Vagina (tissue), 2 donors: ENCODE measurements at regions not wholly inside any gene's neighbourhood (a gene's known extent, or its start where the extent isn't known, plus 50 kb on each side); places are given as distances from the start of the nearest gene placed in this dataset.
"Not testable (repeated sequence)": the region's sequence is repeated elsewhere in the genome, so short reads cannot be mapped to it uniquely, and the experiment has no call there.

Experiments
- DNase-seq, 2 donors: peaks; one replicate each; pipeline ENCODE4 v3.0.0-alpha.2; 2017; ENCODE audit errors: extremely low spot score in 2 of 2
- H3K27ac ChIP-seq: fragments of 200-600 bp; sonication (generic); one replicate; pipeline ENCODE4 v1.5.1; 2019
- H3K27me3 ChIP-seq: fragments of 200-600 bp; sonication (generic); one replicate; pipeline ENCODE4 v1.5.1; 2019
- H3K36me3 ChIP-seq, 2 donors: fragments of 200-600 bp; sonication (generic); one replicate each; pipeline ENCODE4 v1.5.1; 2017 to 2019
- H3K4me1 ChIP-seq: fragments of 200-600 bp; sonication (generic); one replicate; pipeline ENCODE4 v1.5.1; 2019
- H3K4me3 ChIP-seq, 2 donors: fragments of 200-600 bp; sonication (generic); 1 replicate in 1 of 2; 2 replicates in 1 of 2; pipeline ENCODE4 v1.5.1; 2016 to 2019
- H3K9me3 ChIP-seq: fragments of 200-600 bp; sonication (generic); one replicate; pipeline ENCODE4 v1.5.1; 2019
- POLR2A ChIP-seq, 2 donors: fragments of 450-650 bp; IDR thresholded peaks; one replicate each; pipeline ENCODE4 v1.6.1; 2017; ENCODE audit warnings: antibody characterized with exemption in 2 of 2, mild to moderate bottlenecking in 2 of 2, moderate library complexity in 2 of 2
- POLR2AphosphoS5 ChIP-seq, 2 donors: sonication (generic); formaldehyde crosslinking; IDR thresholded peaks; one replicate each; pipeline ENCODE4 v1.9.0; 2017; ENCODE audit warnings: antibody characterized with exemption in 2 of 2, mild to moderate bottlenecking in 2 of 2, low read depth in 1 of 2; ENCODE audit not compliant: insufficient read depth in 1 of 2
- intact Hi-C: fragments of 100-400 bp; cut with DNase I; formaldehyde crosslinking; loops from one replicate; pipeline ENCODE4 v1.15.1; 2023
- TF ChIP-seq, protein P1 (sequence below), 3 experiments: fragments of 450-650 bp in 2 of 3; fragments of 200-600 bp in 1 of 3; sonication (generic) in 1 of 3; IDR thresholded peaks; one replicate each; pipeline ENCODE4 v1.5.1; 2017 to 2019; ENCODE audit warnings: antibody characterized with exemption in 3 of 3, mild to moderate bottlenecking in 2 of 3, moderate library complexity in 2 of 3

DNA sequence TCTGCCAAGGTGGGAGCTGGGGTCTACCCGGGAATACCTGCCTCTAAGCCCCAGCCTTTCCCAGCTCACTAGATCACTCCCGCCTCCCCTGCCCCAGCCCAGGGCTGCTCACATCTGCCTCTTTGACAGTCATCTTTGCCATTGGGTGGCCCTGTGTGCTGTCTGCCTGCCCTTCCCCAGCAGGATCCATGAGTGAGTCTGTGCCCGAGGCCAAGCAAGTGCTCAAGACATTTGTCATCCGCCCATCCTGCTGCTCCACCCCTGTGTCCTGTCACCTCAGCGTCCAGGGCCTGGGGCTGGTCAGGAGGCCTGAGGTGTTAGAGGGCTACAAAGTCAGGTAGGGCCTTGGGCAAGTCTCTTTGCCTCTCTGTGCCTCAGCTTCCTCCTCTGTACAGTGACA is 89.4 kb downstream of the LSM3 start:
- H3K27ac ChIP-seq: no peak overlapping the region
- TF ChIP-seq POLR2A (IDR thresholded peaks at IDR 0.05) (no peak), POLR2AphosphoS5 (IDR thresholded peaks at IDR 0.05; ENCODE audit: insufficient read depth in 1 of 2, low read depth in 1 of 2) (no peak)
- TF ChIP-seq, protein P1, sequence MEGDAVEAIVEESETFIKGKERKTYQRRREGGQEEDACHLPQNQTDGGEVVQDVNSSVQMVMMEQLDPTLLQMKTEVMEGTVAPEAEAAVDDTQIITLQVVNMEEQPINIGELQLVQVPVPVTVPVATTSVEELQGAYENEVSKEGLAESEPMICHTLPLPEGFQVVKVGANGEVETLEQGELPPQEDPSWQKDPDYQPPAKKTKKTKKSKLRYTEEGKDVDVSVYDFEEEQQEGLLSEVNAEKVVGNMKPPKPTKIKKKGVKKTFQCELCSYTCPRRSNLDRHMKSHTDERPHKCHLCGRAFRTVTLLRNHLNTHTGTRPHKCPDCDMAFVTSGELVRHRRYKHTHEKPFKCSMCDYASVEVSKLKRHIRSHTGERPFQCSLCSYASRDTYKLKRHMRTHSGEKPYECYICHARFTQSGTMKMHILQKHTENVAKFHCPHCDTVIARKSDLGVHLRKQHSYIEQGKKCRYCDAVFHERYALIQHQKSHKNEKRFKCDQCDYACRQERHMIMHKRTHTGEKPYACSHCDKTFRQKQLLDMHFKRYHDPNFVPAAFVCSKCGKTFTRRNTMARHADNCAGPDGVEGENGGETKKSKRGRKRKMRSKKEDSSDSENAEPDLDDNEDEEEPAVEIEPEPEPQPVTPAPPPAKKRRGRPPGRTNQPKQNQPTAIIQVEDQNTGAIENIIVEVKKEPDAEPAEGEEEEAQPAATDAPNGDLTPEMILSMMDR (IDR thresholded peaks at IDR 0.05): no peak
- intact Hi-C loops: no loop called here
- DNase-seq: no peak
- peaks cover 5% of the 10 kb centered on the region for H3K4me1 ChIP-seq
- no peaks in the 10 kb centered on the region for H3K9me3 ChIP-seq
- no peaks in the 10 kb centered on the region for H3K27me3 ChIP-seq
- no peaks in the 10 kb centered on the region for H3K36me3 ChIP-seq
- no peak overlapping the region for H3K4me3 ChIP-seq

DNA sequence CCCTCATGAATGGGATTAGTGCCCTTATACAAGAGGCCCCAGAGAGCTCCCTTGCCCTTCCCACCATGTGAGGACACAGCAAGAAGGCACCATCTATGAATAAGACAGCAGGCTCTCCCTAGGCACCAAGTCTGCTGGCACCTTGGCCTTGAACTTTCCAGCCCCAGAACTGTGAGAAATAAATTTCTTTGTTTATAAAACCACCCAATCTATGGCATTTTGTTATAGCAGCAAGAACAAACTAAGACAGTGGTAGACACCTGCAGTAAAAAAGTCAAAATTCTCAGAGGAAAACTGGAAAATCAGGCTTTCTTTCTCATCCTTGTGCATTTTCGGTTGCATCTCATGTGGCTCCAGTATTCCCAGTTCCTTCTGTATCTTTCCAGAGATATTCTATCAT is 90.3 kb downstream of the LSM3 start:
- H3K27me3 ChIP-seq: no peaks in the 10 kb centered on the region
- no peak overlapping the region for H3K27ac ChIP-seq
- H3K4me1 ChIP-seq: peaks cover 5% of the 10 kb centered on the region
- DNase-seq: no peak
- H3K36me3 ChIP-seq: no peaks in the 10 kb centered on the region
- TF ChIP-seq POLR2A (IDR thresholded peaks at IDR 0.05): no peak
- no peak for TF ChIP-seq POLR2AphosphoS5 (IDR thresholded peaks at IDR 0.05; ENCODE audit: insufficient read depth in 1 of 2, low read depth in 1 of 2)
- TF ChIP-seq, protein P1 (IDR thresholded peaks at IDR 0.05): no peak
- H3K4me3 ChIP-seq: no peak overlapping the region
- H3K9me3 ChIP-seq: no peaks in the 10 kb centered on the region
- intact Hi-C loops: no loop called here

DNA sequence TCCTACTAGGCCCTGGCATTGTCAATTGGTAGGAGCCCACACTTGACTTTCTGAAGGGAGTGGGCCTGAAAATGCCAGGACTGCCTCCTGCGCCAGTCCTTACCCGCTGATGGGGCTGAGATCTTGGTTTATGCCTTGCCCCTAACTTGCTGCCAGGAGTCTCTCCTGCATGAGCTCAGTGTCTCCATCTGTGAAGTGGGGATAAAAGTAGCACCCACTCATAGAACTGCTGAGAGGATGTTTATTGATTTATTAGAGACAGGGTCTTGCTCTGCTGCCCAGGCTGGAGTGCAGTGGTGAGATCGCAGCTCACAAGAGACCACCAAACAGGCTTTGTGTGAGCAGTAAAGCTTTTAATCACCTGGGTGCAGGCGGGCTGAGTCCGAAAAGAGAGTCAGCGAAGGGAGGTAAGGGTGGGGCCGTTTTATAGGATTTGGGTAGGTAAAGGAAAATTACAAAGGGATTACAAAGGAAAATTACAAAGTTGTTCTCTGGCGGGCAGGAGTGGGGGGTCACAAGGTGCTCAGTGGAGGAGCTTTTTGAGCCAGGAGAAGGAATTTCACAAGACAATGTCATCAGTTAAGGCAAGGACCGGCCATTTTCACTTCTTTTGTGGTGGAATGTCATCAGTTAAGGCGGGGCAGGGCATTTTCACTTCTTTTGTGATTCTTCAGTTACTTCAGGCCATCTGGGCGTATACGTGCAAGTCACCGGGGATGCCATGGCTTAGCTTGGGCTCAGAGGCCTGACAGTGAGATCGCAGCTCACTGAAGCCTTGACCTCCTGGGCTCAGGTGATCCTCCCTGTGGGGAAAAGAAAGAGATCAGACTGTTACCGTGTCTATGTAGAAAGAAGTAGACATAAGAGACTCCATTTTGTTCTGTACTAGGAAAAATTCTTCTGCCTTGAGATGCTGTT is 93.7 kb downstream of the LSM3 start:
- DNase-seq, H3K27ac ChIP-seq, intact Hi-C loops, H3K4me3 ChIP-seq, H3K9me3 ChIP-seq, H3K4me1 ChIP-seq, H3K36me3 ChIP-seq, H3K27me3 ChIP-seq: not testable (repeated sequence)

DNA sequence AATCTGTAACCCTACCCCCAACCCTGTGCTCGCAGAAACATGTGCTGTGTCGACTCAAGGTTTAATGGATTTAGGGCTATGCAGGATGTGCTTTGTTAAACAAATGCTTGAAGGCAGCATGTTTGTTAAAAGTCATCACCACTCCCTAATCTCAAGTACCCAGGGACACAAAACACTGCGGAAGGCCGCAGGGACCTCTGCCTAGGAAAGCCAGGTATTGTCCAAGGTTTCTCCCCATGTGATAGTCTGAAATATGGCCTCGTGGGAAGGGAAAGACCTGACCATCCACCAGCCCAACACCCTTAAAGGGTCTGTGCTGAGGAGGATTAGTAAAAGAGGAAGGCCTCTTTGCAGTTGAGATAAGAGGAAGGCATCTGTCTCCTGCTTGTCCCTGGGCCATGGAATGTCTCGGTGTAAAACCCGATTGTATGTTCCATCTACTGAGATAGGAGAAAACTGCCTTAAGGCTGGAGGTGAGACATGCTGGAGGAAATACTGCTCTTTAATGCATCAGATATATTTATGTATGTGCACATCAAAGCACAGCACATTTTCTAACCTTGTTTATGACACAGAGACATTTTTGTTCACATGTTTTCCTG is 94.4 kb downstream of the LSM3 start:
- H3K27ac ChIP-seq, H3K36me3 ChIP-seq, H3K9me3 ChIP-seq, H3K4me1 ChIP-seq, H3K27me3 ChIP-seq, intact Hi-C loops, DNase-seq, H3K4me3 ChIP-seq: not testable (repeated sequence)

DNA sequence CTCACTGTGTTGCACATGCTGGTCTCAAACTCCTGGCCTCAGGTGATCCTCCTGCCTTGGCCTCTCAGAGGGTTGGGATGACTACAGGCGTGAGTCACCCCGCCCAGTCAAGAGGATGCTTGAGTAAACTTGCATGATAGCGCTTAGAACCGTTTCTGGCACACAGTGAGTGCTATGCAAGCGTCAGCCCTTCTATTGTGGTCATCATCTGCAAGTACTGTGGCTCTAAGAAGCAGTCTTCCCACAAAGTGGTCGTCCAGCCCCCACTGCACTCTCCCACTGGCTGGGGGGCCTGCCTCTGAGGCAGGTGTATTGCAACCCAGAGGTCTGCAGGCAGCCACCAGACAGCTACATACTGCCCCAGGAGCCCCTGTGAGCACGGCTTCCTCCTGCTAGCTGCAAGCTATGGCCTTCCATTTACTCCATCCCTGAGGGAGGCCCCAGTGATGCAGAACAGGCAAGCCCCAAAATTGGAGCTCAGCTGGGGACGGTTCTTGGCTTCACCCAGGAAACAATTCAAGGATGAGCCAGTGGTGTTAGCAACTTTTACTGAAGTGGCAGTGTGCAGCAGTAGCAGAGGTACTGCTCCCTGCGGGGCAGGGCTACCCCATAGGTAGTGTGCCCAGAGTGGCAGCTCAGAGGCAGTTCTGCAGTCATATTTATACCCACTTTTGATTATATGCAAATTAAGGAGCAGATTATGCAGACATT is 95.4 kb downstream of the LSM3 start:
- intact Hi-C loops: no loop called here
- no peaks in the 10 kb centered on the region for H3K27me3 ChIP-seq
- H3K27ac ChIP-seq: no peak overlapping the region
- no peaks in the 10 kb centered on the region for H3K36me3 ChIP-seq
- H3K4me1 ChIP-seq: no peaks in the 10 kb centered on the region
- no peaks in the 10 kb centered on the region for H3K9me3 ChIP-seq
- DNase-seq: no peak
- TF ChIP-seq POLR2AphosphoS5 (IDR thresholded peaks at IDR 0.05; ENCODE audit: insufficient read depth in 1 of 2, low read depth in 1 of 2): no peak
- no peak overlapping the region for H3K4me3 ChIP-seq

DNA sequence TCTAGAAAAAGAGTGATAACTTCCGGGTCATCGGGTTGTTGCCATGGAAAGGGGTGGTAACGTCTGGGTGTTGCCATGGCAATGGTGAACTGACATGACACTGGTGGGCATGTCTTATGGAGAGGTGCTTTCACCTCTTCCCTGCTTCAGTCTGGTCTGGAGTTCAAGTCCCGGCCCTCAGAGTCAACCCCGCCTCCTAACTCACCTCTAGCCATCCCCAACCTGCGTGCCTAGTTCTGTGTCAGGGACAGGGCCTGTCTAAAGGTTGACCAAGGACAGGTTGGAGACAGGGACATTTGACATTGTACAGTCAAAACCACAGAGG is 96.0 kb downstream of the LSM3 start:
- no peak overlapping the region for H3K4me3 ChIP-seq
- no peaks in the 10 kb centered on the region for H3K4me1 ChIP-seq
- H3K36me3 ChIP-seq: no peaks in the 10 kb centered on the region
- H3K27me3 ChIP-seq: no peaks in the 10 kb centered on the region
- H3K9me3 ChIP-seq: no peaks in the 10 kb centered on the region
- intact Hi-C loops: no loop called here
- TF ChIP-seq POLR2AphosphoS5 (IDR thresholded peaks at IDR 0.05; ENCODE audit: insufficient read depth in 1 of 2, low read depth in 1 of 2): no peak
- TF ChIP-seq, protein P1 (IDR thresholded peaks at IDR 0.05): no peak
- TF ChIP-seq POLR2A (IDR thresholded peaks at IDR 0.05): no peak
- no peak for DNase-seq
- no peak overlapping the region for H3K27ac ChIP-seq
